PC-9 (cell line): ENCODE measurements at regions not wholly inside any gene's neighbourhood (a gene's known extent, or its start where the extent isn't known, plus 50 kb on each side); places are given as distances from the start of the nearest gene placed in this dataset.

ENCODE experiments used
- BruUV-seq: library from RNA; stranded (reverse); fragments of 400-500 nt; replicated peaks from 2 replicates; lab custom pipeline; 2021; lab: Mats Ljungman, UMichigan
- CTCF ChIA-PET: fragments of 300-600 bp; sonication (Branson Sonifier 250); formaldehyde crosslinking; loops from one replicate; lab custom pipeline; 2022; ENCODE audit warnings: antibody characterized with exemption; lab: Charles Lee
- POLR2A ChIA-PET: fragments of 300-600 bp; sonication (Branson Sonifier 250); formaldehyde crosslinking; loops from one replicate; lab custom pipeline; 2022; ENCODE audit warnings: antibody characterized with exemption; ENCODE audit not compliant: unreplicated experiment; lab: Charles Lee
- DNase-seq, 2 experiments: peaks; one replicate each; pipeline versions ENCODE4 v3.0.0 to v3.0.0-alpha.2; 2015 to 2022; ENCODE audit warnings: mixed read lengths in 1 of 2
- H2AFZ ChIP-seq: fragments of 200-600 bp; sonication (generic); 2 replicates; pipeline ENCODE4 v1.8.1; 2017; ENCODE audit warnings: antibody characterized with exemption
- H3F3A ChIP-seq: fragments of 200-600 bp; sonication (generic); 2 replicates; pipeline ENCODE4 v1.8.1; 2017; ENCODE audit warnings: antibody characterized with exemption, mild to moderate bottlenecking, low read depth; ENCODE audit not compliant: insufficient read depth
- H3K27ac ChIP-seq: fragments of 200-600 bp; sonication (generic); 2 replicates; pipeline ENCODE4 v1.6.1; 2016; ENCODE audit warnings: mixed run types
- H3K27me3 ChIP-seq: fragments of 200-600 bp; sonication (generic); 2 replicates; pipeline ENCODE4 v1.6.1; 2016; ENCODE audit warnings: low read depth, mixed run types; ENCODE audit not compliant: insufficient read depth
- H3K36me3 ChIP-seq: fragments of 200-600 bp; sonication (generic); 2 replicates; pipeline ENCODE4 v1.6.1; 2016; ENCODE audit warnings: low read depth, mixed run types
- H3K4me1 ChIP-seq: fragments of 200-600 bp; sonication (generic); replicated peaks from 2 replicates; pipeline ENCODE4 v1.6.1; 2016; ENCODE audit warnings: mixed run types; ENCODE audit not compliant: insufficient read depth
- H3K4me2 ChIP-seq: fragments of 200-600 bp; sonication (generic); 2 replicates; pipeline ENCODE4 v1.6.1; 2017; ENCODE audit warnings: mixed run types
- H3K4me3 ChIP-seq: fragments of 200-600 bp; sonication (generic); 2 replicates; pipeline ENCODE4 v1.6.1; 2016; ENCODE audit warnings: mixed run types
- H3K79me2 ChIP-seq: fragments of 200-600 bp; sonication (generic); 2 replicates; pipeline ENCODE4 v1.6.1; 2017; ENCODE audit warnings: low read depth, mixed run types
- H3K9me2 ChIP-seq: fragments of 200-600 bp; sonication (generic); 2 replicates; pipeline ENCODE4 v1.8.1; 2017; ENCODE audit warnings: mild to moderate bottlenecking; ENCODE audit not compliant: insufficient read depth
- H3K9me3 ChIP-seq: fragments of 200-600 bp; sonication (generic); 2 replicates; pipeline ENCODE4 v1.8.1; 2016; ENCODE audit warnings: low read depth; ENCODE audit not compliant: insufficient read depth
- H4K20me1 ChIP-seq: fragments of 200-600 bp; sonication (generic); 2 replicates; pipeline ENCODE4 v1.8.1; 2017; ENCODE audit not compliant: insufficient read depth
- CTCF ChIP-seq: fragments of 200-600 bp; sonication (generic); conservative IDR thresholded peaks from 2 replicates; pipeline ENCODE4 v1.6.1; 2017; ENCODE audit warnings: mixed run types, antibody characterized with exemption, mild to moderate bottlenecking, moderate library complexity
- EZH2 ChIP-seq: fragments of 200-600 bp; sonication (generic); IDR thresholded peaks from 2 replicates; pipeline ENCODE4 v1.8.0; 2017; ENCODE audit warnings: antibody characterized with exemption, low read depth
- intact Hi-C: fragments of 100-400 bp; cut with micrococcal nuclease; formaldehyde crosslinking; loops from one replicate; pipeline ENCODE4 v1.10.0; 2022; ENCODE audit not compliant: unreplicated experiment

GRCh38 chr13:65529541-65529940, 1700.6 kb downstream of the PCDH9 start:
- Histone ChIP-seq H3F3A (no peaks in the 10 kb centered on the region), H3K9me2 (no peaks in the 10 kb centered on the region), H3K4me3 (no peak overlapping the region), H3K79me2 (no peaks in the 10 kb centered on the region), H3K4me2 (no peak overlapping the region), H3K36me3 (no peaks in the 10 kb centered on the region), H2AFZ (no peak overlapping the region), H3K27ac (no peak overlapping the region), H3K27me3 (no peaks in the 10 kb centered on the region), H3K4me1 (no peaks in the 10 kb centered on the region), H3K9me3 (no peaks in the 10 kb centered on the region), H4K20me1 (no peaks in the 10 kb centered on the region)
- ChIA-PET CTCF (no interaction called here), POLR2A (no interaction called here)
- no peak for DNase-seq
- TF ChIP-seq EZH2 = no peak
- no peak for TF ChIP-seq CTCF
- BruUV-seq = no TSS peak
- intact Hi-C loops = no loop called here

GRCh38 chr13:65508745-65509144, 1721.4 kb downstream of the PCDH9 start:
- H3K27ac ChIP-seq = no peak overlapping the region
- no peaks in the 10 kb centered on the region for H3K4me1 ChIP-seq
- ChIA-PET CTCF (no interaction called here), POLR2A (no interaction called here)
- H3K9me2 ChIP-seq = peaks cover 3% of the 10 kb centered on the region; the same call in 1 of the 2 replicates
- BruUV-seq = no TSS peak
- no peaks in the 10 kb centered on the region for H3K79me2 ChIP-seq
- no peaks in the 10 kb centered on the region for H3K36me3 ChIP-seq
- H3K4me3 ChIP-seq = no peak overlapping the region
- H3F3A ChIP-seq = no peaks in the 10 kb centered on the region
- no peak for DNase-seq
- no peak overlapping the region for H2AFZ ChIP-seq
- H3K9me3 ChIP-seq = no peaks in the 10 kb centered on the region
- intact Hi-C loops = no loop called here
- no peak for TF ChIP-seq CTCF
- no peak for TF ChIP-seq EZH2
- no peaks in the 10 kb centered on the region for H4K20me1 ChIP-seq
- no peaks in the 10 kb centered on the region for H3K27me3 ChIP-seq
- no peak overlapping the region for H3K4me2 ChIP-seq

DNA sequence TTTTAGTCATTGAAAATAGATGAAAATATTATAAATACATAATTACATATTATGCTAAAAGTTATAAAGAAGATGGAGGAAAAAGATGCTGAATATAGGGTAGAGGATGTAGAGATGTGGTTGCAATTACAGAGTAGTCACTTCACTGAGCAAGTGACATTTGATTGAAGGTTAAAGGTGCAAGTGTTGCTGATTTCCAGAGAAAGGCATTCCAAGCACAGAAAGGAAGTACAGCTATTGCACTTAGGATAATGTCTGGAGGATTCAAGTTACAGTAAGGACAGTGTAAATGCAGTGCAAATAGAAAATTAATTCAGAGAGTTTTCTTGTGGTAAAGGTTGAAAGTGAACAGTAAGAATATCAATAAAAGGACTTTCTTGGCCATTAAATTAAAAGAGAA, 1721.8 kb downstream of the PCDH9 start:
- H3F3A ChIP-seq = no peaks in the 10 kb centered on the region
- no peaks in the 10 kb centered on the region for H3K4me1 ChIP-seq
- H3K27ac ChIP-seq = no peak overlapping the region
- no peak for DNase-seq
- ChIA-PET POLR2A (no interaction called here), CTCF (no interaction called here)
- H2AFZ ChIP-seq = no peak overlapping the region
- no peak overlapping the region for H3K4me3 ChIP-seq
- H3K9me3 ChIP-seq = no peaks in the 10 kb centered on the region
- BruUV-seq = no TSS peak
- H3K4me2 ChIP-seq = no peak overlapping the region
- no peaks in the 10 kb centered on the region for H3K27me3 ChIP-seq
- TF ChIP-seq CTCF (no peak), EZH2 (no peak)
- H3K79me2 ChIP-seq = no peaks in the 10 kb centered on the region
- H3K36me3 ChIP-seq = no peaks in the 10 kb centered on the region
- peaks cover 3% of the 10 kb centered on the region; the same call in 1 of the 2 replicates for H3K9me2 ChIP-seq
- H4K20me1 ChIP-seq = no peaks in the 10 kb centered on the region
- intact Hi-C loops = no loop called here
